WTC11 (cell line): ENCODE measurements at regions not wholly inside any gene's neighbourhood (a gene's known extent, or its start where the extent isn't known, plus 50 kb on each side); places are given as distances from the start of the nearest gene placed in this dataset.

ENCODE experiments used
- ATAC-seq: fragments of 200-7000 bp; cut with Tn5 transposase; 2 replicates; pipeline ENCODE4 v1.10.0; 2021; ENCODE audit warnings: mild to moderate bottlenecking, moderate library complexity
- CTCF ChIA-PET: fragments of 300-600 bp; sonication (Branson Sonifier 250); formaldehyde crosslinking; loops from one replicate; lab custom pipeline; 2021; ENCODE audit warnings: antibody characterized with exemption; lab: Charles Lee
- POLR2A ChIA-PET: fragments of 350-600 bp; sonication (Branson Sonifier 250); formaldehyde crosslinking; loops from one replicate; lab custom pipeline; 2021; ENCODE audit warnings: antibody characterized with exemption; lab: Charles Lee
- DNase-seq: peaks from one replicate; pipeline ENCODE4 v3.0.0; 2021; ENCODE audit warnings: low spot score
- H3K27ac Mint-ChIP-seq: 2 replicates; pipeline ENCODE4 v1.8.0; 2021; ENCODE audit warnings: mixed read lengths
- H3K27me3 Mint-ChIP-seq: 2 replicates; pipeline ENCODE4 v1.8.0; 2021; ENCODE audit warnings: low read depth, mild to moderate bottlenecking, moderate library complexity, mixed read lengths
- H3K36me3 Mint-ChIP-seq: 2 replicates; pipeline ENCODE4 v1.8.0; 2021; ENCODE audit warnings: mixed read lengths
- H3K4me1 Mint-ChIP-seq: 2 replicates; pipeline ENCODE4 v1.8.0; 2022; ENCODE audit warnings: mixed read lengths
- H3K4me3 Mint-ChIP-seq: 2 replicates; pipeline ENCODE4 v1.8.0; 2021; ENCODE audit warnings: mild to moderate bottlenecking, moderate library complexity, mixed read lengths
- H3K9me3 Mint-ChIP-seq: 2 replicates; pipeline ENCODE4 v1.8.0; 2021; ENCODE audit warnings: mixed read lengths
- E2F1 ChIP-seq: sonication (generic); formaldehyde crosslinking; IDR thresholded peaks from 2 replicates; pipeline ENCODE4 v1.8.0; 2022; ENCODE audit warnings: mild to moderate bottlenecking, missing genetic modification reagents
- JUN ChIP-seq: sonication (generic); formaldehyde crosslinking; IDR thresholded peaks from 2 replicates; pipeline ENCODE4 v1.8.0; 2023; ENCODE audit warnings: mild to moderate bottlenecking, missing genetic modification reagents
- MXD4 ChIP-seq: fragments of 250-450 bp; sonication (Bioruptor Pico); IDR thresholded peaks from 2 replicates; pipeline ENCODE4 v1.8.0; 2021; ENCODE audit warnings: mild to moderate bottlenecking, moderate library complexity, borderline replicate concordance
- NFATC4 ChIP-seq: fragments of 250-450 bp; sonication (Bioruptor Pico); IDR thresholded peaks from 2 replicates; pipeline ENCODE4 v1.9.0; 2021; ENCODE audit warnings: mild to moderate bottlenecking
- NR1H2 ChIP-seq: sonication (generic); formaldehyde crosslinking; IDR thresholded peaks from 2 replicates; pipeline ENCODE4 v1.9.0; 2021; ENCODE audit warnings: mild to moderate bottlenecking, moderate library complexity, missing genetic modification reagents
- RELA ChIP-seq: sonication (generic); formaldehyde crosslinking; IDR thresholded peaks from 2 replicates; pipeline ENCODE4 v1.8.1; 2022; ENCODE audit warnings: missing genetic modification reagents, mild to moderate bottlenecking, borderline replicate concordance
- RORB ChIP-seq: fragments of 250-450 bp; sonication (Bioruptor Pico); IDR thresholded peaks from 2 replicates; pipeline ENCODE4 v1.9.0; 2021; ENCODE audit warnings: mild to moderate bottlenecking
- SOX15 ChIP-seq: fragments of 250-450 bp; sonication (Bioruptor Pico); IDR thresholded peaks from 2 replicates; pipeline ENCODE4 v1.9.0; 2021; ENCODE audit warnings: mild to moderate bottlenecking
- TEAD1 ChIP-seq: sonication (generic); formaldehyde crosslinking; IDR thresholded peaks from 2 replicates; pipeline ENCODE4 v1.8.0; 2022; ENCODE audit warnings: mild to moderate bottlenecking, missing genetic modification reagents
- TEAD4 ChIP-seq: sonication (generic); formaldehyde crosslinking; IDR thresholded peaks from 2 replicates; pipeline ENCODE4 v1.8.0; 2022; ENCODE audit warnings: mild to moderate bottlenecking, missing genetic modification reagents
- ZBTB43 ChIP-seq: sonication (generic); formaldehyde crosslinking; IDR thresholded peaks from 2 replicates; pipeline ENCODE4 v1.8.1; 2023; ENCODE audit warnings: mild to moderate bottlenecking, missing genetic modification reagents
- ZNF138 ChIP-seq: sonication (generic); formaldehyde crosslinking; conservative IDR thresholded peaks from 2 replicates; pipeline ENCODE4 v1.8.1; 2022; ENCODE audit warnings: mild to moderate bottlenecking, moderate library complexity, missing genetic modification reagents
- ZNF232 ChIP-seq: sonication (generic); formaldehyde crosslinking; IDR thresholded peaks from 2 replicates; pipeline ENCODE4 v1.8.0; 2022; ENCODE audit warnings: mild to moderate bottlenecking, missing genetic modification reagents
- ZNF512 ChIP-seq: sonication (generic); formaldehyde crosslinking; IDR thresholded peaks from 2 replicates; pipeline ENCODE4 v1.8.1; 2022; ENCODE audit warnings: missing genetic modification reagents, borderline replicate concordance
- TF ChIP-seq, protein P1 (sequence below): sonication (generic); formaldehyde crosslinking; IDR thresholded peaks from 2 replicates; pipeline ENCODE4 v1.8.0; 2023; ENCODE audit warnings: missing genetic modification reagents
- TF ChIP-seq, protein P2 (sequence below): sonication (generic); formaldehyde crosslinking; IDR thresholded peaks from 2 replicates; pipeline ENCODE4 v1.8.1; 2023; ENCODE audit warnings: mild to moderate bottlenecking, missing genetic modification reagents, moderate library complexity
- TF ChIP-seq, protein P3 (sequence below): sonication (generic); formaldehyde crosslinking; conservative IDR thresholded peaks from 2 replicates; pipeline ENCODE4 v1.8.1; 2023; ENCODE audit warnings: mild to moderate bottlenecking, low read depth, missing genetic modification reagents, moderate library complexity
- TF ChIP-seq, protein P4 (sequence below): sonication (generic); formaldehyde crosslinking; IDR thresholded peaks from 2 replicates; pipeline ENCODE4 v1.8.1; 2023; ENCODE audit warnings: mild to moderate bottlenecking, missing genetic modification reagents, moderate library complexity
- TF ChIP-seq, protein P5 (sequence below): sonication (generic); formaldehyde crosslinking; conservative IDR thresholded peaks from 2 replicates; pipeline ENCODE4 v1.8.1; 2022; ENCODE audit warnings: mild to moderate bottlenecking, missing genetic modification reagents
- TF ChIP-seq, protein P6 (sequence below): sonication (generic); formaldehyde crosslinking; IDR thresholded peaks from 2 replicates; pipeline ENCODE4 v1.8.1; 2022; ENCODE audit warnings: low read depth, missing genetic modification reagents, borderline replicate concordance
- TF ChIP-seq, protein P7 (sequence below): sonication (generic); formaldehyde crosslinking; IDR thresholded peaks from 2 replicates; pipeline ENCODE4 v1.8.0; 2023; ENCODE audit warnings: missing genetic modification reagents, mild to moderate bottlenecking, borderline replicate concordance

DNA sequence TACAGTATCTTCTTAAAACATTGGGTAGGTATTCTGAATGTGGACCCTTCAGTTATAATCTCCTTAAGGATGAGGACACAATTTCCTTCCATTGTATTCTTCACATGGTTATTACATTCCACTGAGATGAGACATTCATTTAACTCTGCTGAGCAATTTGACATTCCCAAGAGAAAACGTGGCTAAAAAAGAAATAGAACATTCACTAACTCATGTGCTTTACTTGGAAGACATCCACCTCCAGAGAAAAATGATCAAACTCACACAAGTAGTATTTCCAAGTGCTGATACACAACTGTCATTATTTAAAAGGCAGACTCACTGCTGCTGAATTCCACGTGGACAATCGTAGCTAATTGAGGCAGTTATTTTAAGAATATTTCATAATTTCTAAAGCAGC is 227.9 kb upstream of the ANKRD50 start:
- no peak for ATAC-seq
- no peak overlapping the region for H3K4me3 Mint-ChIP-seq
- no peaks in the 10 kb centered on the region; the same call in 1 of the 2 replicates for H3K27me3 Mint-ChIP-seq
- peaks cover 26% of the 10 kb centered on the region for H3K4me1 Mint-ChIP-seq
- no peak for DNase-seq
- POLR2A ChIA-PET, result no interaction called here
- CTCF ChIA-PET, result no interaction called here
- H3K36me3 Mint-ChIP-seq, result no peaks in the 10 kb centered on the region
- H3K9me3 Mint-ChIP-seq, result peaks cover 5% of the 10 kb centered on the region
- TF ChIP-seq TEAD1 (CRISPR knock-in tag), result no peak
- TF ChIP-seq, protein P1, sequence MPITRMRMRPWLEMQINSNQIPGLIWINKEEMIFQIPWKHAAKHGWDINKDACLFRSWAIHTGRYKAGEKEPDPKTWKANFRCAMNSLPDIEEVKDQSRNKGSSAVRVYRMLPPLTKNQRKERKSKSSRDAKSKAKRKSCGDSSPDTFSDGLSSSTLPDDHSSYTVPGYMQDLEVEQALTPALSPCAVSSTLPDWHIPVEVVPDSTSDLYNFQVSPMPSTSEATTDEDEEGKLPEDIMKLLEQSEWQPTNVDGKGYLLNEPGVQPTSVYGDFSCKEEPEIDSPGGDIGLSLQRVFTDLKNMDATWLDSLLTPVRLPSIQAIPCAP (CRISPR knock-in tag), result no peak
- no peak for TF ChIP-seq RORB (CRISPR knock-in tag)
- TF ChIP-seq NR1H2 (CRISPR knock-in tag), result no peak
- TF ChIP-seq E2F1 (CRISPR knock-in tag), result no peak
- TF ChIP-seq, protein P2, sequence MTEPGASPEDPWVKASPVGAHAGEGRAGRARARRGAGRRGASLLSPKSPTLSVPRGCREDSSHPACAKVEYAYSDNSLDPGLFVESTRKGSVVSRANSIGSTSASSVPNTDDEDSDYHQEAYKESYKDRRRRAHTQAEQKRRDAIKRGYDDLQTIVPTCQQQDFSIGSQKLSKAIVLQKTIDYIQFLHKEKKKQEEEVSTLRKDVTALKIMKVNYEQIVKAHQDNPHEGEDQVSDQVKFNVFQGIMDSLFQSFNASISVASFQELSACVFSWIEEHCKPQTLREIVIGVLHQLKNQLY (CRISPR knock-in tag), result no peak
- TF ChIP-seq TEAD4 (CRISPR knock-in tag), result no peak
- no peak for TF ChIP-seq JUN
- TF ChIP-seq ZNF138 (CRISPR knock-in tag), result no peak
- no peak for TF ChIP-seq ZBTB43
- no peak for TF ChIP-seq NFATC4
- TF ChIP-seq, protein P3, sequence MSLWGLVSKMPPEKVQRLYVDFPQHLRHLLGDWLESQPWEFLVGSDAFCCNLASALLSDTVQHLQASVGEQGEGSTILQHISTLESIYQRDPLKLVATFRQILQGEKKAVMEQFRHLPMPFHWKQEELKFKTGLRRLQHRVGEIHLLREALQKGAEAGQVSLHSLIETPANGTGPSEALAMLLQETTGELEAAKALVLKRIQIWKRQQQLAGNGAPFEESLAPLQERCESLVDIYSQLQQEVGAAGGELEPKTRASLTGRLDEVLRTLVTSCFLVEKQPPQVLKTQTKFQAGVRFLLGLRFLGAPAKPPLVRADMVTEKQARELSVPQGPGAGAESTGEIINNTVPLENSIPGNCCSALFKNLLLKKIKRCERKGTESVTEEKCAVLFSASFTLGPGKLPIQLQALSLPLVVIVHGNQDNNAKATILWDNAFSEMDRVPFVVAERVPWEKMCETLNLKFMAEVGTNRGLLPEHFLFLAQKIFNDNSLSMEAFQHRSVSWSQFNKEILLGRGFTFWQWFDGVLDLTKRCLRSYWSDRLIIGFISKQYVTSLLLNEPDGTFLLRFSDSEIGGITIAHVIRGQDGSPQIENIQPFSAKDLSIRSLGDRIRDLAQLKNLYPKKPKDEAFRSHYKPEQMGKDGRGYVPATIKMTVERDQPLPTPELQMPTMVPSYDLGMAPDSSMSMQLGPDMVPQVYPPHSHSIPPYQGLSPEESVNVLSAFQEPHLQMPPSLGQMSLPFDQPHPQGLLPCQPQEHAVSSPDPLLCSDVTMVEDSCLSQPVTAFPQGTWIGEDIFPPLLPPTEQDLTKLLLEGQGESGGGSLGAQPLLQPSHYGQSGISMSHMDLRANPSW (CRISPR knock-in tag), result no peak
- TF ChIP-seq, protein P4, sequence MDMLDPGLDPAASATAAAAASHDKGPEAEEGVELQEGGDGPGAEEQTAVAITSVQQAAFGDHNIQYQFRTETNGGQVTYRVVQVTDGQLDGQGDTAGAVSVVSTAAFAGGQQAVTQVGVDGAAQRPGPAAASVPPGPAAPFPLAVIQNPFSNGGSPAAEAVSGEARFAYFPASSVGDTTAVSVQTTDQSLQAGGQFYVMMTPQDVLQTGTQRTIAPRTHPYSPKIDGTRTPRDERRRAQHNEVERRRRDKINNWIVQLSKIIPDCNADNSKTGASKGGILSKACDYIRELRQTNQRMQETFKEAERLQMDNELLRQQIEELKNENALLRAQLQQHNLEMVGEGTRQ (CRISPR knock-in tag), result no peak
- TF ChIP-seq, protein P5, sequence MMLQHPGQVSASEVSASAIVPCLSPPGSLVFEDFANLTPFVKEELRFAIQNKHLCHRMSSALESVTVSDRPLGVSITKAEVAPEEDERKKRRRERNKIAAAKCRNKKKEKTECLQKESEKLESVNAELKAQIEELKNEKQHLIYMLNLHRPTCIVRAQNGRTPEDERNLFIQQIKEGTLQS (CRISPR knock-in tag), result no peak
- no peak overlapping the region for H3K27ac Mint-ChIP-seq

DNA sequence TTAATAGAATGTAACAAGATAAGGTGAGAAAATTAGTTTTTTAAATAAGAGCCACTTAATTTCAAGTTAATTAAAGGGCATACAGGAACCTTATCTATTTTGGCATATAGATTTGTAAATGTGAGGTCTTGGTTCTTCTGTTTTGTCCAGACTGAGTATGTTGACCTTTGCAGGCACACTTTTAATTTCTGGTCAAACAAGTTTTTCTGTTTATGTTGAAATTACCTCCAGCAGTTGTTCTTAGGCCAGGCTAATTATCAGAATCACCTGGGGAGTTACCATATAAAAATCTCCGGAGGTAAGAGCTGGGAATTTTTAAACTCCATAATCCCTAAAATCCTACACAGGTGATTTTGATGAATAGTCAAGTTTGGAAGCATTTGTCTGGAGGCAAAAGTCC is 227.4 kb upstream of the ANKRD50 start:
- POLR2A ChIA-PET, result no interaction called here
- no peak overlapping the region for H3K27ac Mint-ChIP-seq
- DNase-seq, result no peak
- H3K4me1 Mint-ChIP-seq, result peaks cover 29% of the 10 kb centered on the region
- no peaks in the 10 kb centered on the region; the same call in 1 of the 2 replicates for H3K27me3 Mint-ChIP-seq
- CTCF ChIA-PET, result no interaction called here
- no peaks in the 10 kb centered on the region for H3K36me3 Mint-ChIP-seq
- H3K9me3 Mint-ChIP-seq, result peaks cover 5% of the 10 kb centered on the region
- ATAC-seq, result no peak
- H3K4me3 Mint-ChIP-seq, result no peak overlapping the region
- TF ChIP-seq, protein P6, sequence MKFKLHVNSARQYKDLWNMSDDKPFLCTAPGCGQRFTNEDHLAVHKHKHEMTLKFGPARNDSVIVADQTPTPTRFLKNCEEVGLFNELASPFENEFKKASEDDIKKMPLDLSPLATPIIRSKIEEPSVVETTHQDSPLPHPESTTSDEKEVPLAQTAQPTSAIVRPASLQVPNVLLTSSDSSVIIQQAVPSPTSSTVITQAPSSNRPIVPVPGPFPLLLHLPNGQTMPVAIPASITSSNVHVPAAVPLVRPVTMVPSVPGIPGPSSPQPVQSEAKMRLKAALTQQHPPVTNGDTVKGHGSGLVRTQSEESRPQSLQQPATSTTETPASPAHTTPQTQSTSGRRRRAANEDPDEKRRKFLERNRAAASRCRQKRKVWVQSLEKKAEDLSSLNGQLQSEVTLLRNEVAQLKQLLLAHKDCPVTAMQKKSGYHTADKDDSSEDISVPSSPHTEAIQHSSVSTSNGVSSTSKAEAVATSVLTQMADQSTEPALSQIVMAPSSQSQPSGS (CRISPR knock-in tag), result no peak
- no peak for TF ChIP-seq ZNF232 (CRISPR knock-in tag)
- no peak for TF ChIP-seq SOX15 (CRISPR knock-in tag)
- TF ChIP-seq, protein P7, sequence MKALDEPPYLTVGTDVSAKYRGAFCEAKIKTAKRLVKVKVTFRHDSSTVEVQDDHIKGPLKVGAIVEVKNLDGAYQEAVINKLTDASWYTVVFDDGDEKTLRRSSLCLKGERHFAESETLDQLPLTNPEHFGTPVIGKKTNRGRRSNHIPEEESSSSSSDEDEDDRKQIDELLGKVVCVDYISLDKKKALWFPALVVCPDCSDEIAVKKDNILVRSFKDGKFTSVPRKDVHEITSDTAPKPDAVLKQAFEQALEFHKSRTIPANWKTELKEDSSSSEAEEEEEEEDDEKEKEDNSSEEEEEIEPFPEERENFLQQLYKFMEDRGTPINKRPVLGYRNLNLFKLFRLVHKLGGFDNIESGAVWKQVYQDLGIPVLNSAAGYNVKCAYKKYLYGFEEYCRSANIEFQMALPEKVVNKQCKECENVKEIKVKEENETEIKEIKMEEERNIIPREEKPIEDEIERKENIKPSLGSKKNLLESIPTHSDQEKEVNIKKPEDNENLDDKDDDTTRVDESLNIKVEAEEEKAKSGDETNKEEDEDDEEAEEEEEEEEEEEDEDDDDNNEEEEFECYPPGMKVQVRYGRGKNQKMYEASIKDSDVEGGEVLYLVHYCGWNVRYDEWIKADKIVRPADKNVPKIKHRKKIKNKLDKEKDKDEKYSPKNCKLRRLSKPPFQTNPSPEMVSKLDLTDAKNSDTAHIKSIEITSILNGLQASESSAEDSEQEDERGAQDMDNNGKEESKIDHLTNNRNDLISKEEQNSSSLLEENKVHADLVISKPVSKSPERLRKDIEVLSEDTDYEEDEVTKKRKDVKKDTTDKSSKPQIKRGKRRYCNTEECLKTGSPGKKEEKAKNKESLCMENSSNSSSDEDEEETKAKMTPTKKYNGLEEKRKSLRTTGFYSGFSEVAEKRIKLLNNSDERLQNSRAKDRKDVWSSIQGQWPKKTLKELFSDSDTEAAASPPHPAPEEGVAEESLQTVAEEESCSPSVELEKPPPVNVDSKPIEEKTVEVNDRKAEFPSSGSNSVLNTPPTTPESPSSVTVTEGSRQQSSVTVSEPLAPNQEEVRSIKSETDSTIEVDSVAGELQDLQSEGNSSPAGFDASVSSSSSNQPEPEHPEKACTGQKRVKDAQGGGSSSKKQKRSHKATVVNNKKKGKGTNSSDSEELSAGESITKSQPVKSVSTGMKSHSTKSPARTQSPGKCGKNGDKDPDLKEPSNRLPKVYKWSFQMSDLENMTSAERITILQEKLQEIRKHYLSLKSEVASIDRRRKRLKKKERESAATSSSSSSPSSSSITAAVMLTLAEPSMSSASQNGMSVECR (CRISPR knock-in tag), result no peak
- no peak for TF ChIP-seq ZNF512 (CRISPR knock-in tag)
- no peak for TF ChIP-seq MXD4 (CRISPR knock-in tag)
- no peak for TF ChIP-seq RELA (CRISPR knock-in tag)
